SHP77 treated with DMSO at 0.1 percent for 48 hours (cell line): ENCODE measurements at regions not wholly inside any gene's neighbourhood (a gene's known extent, or its start where the extent isn't known, plus 50 kb on each side); places are given as distances from the start of the nearest gene placed in this dataset.
"Not testable (repeated sequence)": the region's sequence is repeated elsewhere in the genome, so short reads cannot be mapped to it uniquely, and the experiment has no call there.

Experiments used
- DNase-seq: peaks from one replicate; lab custom pipeline; 2025; lab: John Stamatoyannopoulos, UW

GRCh38 chr10:78416031-78417011, 382.7 kb downstream of the RPS24 start:
- DNase-seq, result no peak

DNA sequence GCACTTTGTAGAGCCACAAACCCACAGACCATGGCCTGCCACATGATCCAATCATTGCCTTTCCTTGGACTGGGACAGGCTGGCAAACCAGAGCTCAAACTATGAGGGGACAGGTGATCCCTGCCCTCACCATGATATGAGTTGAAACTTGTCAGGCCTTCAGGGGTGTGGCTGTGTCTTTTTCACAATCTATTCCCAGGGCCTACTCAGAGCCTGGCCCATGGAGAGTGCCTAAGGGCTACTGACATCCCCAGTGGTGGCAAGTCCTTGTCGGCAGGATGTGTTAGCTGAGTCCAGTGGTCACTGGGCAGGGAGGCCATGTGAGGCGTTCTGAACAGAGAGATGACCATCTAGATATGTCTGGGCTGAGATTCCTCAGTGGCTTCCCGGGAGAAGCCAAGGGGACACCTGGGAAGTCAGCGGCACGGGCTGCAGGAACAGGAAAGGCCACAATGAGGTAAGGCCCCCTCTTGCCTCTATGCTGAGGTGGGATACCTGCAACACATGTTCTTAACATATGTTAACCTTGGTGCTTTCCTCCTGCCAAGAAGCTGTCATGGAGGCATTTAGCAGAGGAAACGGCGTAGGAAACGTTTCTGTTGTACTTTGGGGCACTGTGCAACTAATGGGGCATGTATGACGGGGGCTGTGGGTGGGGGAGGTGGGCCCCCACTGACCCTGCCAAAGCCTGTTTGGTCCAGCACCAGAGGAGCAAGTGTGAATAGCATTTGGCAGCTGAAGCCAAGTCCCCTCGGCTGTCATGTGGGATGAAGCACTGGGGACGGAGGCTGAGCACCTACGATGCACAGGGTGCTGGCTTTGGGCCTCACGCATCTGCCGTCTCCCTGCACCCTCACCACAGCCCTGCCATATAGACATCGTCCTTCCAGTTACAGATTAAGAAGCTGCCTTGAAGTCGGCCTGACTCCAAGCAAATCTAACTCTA, 384.0 kb downstream of the RPS24 start:
- no peak for DNase-seq

DNA sequence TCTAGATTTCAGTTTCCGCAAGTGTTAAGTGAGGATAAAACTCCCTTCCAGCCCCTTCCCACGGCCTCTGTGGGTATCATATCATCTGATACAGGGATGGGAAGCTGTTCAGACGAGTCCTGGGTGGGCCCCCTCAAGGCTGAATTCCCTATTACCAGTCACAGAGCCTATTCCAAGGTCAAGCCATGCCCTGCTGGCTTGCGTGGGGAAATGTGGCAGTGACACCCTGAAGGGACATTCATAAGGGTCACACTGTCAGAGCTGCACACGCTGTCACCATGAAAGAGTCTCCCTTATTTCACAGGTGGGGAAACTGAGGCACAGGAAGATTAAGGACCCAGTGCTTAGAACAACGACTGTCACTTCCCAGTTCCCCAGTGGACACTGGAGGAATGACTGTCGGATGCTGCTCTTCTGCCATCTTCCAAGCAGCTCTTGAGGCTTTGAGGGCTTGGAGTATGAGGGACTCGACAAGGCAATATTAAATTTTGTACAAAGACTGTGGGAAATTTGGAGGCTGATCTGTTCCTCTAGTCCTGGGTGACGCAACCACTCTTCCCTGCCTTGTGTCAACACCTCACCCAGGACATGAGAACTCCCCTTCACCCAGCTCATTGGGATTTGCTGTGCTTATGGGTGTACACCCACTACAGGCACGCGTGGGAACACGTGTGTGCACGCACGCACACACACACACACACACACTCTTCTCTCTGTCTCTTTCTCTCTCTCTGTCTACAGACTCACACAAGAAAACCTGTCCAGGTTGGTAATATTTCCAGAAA, 386.0 kb downstream of the RPS24 start:
- no peak for DNase-seq

GRCh38 chr10:78420946-78421735, 387.5 kb downstream of the RPS24 start:
- DNase-seq, result no peak

DNA sequence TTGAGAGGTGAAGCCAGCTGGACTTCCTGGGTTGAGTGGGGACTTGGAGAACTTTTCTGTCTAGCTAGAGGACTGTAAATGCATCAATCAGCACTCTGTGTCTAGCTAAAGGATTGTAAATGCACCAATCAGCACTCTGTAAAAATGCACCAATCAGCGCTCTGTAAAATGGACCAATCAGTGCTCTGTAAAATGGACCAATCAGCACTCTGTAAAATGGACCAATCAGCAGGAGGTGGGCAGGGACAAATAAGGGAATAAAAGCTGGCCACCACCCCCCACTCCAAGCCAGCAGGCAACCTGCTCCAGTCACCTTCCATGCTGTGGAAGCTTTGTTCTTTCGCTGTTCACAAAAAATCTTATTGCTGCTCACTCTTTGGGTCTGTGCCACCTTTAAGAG, 390.4 kb downstream of the RPS24 start:
- not testable (repeated sequence) for DNase-seq

- DNase-seq, result no peak
These were observed 391.1 kb downstream of the RPS24 start for GRCh38 chr10:78424723-78425122.

DNA sequence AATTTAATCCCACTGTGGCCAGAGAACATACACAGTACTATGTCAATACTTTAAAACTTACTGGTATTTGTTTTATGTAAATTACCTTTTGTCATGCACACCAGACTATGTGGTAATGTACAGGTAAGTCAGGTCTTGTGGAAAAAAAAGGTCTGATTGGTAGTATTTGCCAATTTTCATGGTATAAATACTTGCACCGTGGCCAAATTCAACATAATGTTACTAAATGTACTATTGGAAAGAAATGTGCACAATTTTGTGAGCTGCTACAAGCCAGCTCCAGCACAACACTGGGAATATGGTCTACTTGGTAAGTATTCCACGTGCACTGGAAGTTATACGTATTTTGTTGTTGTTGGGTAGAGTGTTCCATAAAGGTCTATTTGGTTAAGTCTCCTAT, 392.5 kb downstream of the RPS24 start:
- no peak for DNase-seq

DNA sequence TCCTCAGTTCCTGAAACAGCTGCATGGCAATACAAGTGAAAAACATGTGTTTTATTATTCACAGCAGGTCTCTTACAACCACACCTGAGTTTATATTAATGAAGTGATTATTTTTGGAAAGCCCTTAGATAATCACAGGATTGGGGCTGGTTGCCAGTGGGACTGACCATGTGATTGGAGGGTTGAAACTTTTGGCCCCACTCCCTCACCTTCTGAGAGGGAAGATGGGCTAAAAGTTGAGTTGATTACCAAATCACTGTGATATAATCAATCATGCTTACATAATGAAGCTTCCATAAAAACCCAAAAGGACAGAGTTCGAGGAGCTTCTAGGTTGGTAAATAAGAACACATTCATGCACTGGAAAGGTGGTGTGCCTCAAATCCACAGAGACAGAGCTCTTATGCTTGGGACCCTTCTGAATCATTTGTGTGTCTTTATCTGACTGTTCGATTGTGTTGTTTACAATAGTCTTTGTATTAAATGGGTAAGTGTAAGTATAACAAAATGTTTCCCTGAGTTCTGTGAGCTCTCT, 393.9 kb downstream of the RPS24 start:
- no peak for DNase-seq

- no peak for DNase-seq
These were observed 394.9 kb downstream of the RPS24 start for GRCh38 chr10:78428579-78428978.

DNA sequence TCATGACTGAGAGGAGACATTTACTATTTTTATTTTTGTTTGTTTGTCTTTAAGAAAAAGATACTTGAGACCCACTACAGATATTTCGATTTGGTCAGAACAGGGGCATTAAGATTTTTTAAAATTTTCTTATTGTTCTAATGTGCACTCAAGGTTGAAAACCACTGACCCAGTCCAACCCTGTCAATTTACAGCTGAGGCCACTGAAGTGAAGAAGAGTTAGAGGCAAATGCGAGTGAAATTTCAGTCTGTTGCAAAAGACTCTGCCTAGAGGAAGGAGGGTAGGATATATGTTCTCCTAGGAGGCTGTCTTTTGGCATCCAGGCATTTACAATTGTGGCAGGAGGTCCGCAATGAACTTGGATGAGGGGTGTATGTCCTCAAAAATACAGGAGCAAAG, 396.3 kb downstream of the RPS24 start:
- DNase-seq, result no peak

GRCh38 chr10:78432583-78432982, 398.9 kb downstream of the RPS24 start:
- no peak for DNase-seq

GRCh38 chr10:78433076-78433595, 399.5 kb downstream of the RPS24 start:
- no peak for DNase-seq

DNA sequence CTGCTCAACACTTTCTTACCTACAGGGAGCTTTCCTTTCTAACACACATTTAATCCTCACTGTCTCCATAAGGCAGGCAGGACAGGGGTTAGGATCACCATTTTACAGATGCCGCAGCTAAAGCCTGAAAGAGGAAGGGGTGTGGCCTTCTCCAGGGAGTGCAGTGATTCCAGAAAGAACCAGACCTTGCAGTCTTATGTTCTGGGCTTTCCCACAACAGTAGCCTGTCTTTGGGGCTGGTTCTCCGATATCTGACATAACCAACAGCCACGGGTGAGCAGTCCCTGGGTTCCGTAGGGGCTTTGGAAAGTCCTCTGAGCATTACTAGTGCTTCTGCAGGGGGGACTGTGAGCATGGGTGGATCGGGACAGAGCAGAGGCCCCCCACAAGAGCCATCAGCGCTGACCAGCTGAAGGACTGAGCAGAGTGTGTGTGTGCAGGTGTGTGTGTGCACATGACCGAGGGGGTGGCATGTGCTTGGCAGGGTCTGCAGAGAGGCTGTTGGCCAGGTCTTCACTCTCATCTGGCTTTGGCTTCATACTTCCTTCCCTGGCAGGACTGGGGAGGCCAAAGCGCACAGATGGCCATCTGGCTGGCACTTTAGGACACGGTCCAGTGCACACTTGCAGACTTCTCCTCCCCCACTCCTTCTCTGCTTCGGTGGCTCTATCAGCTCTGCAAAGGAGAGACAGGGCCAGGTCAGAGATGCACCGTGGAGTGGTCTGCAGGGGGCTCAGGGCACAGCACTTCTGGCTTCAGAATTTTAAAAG, 400.3 kb downstream of the RPS24 start:
- DNase-seq, result peak; percentile 26

- DNase-seq, result no peak
These were observed 401.2 kb downstream of the RPS24 start for GRCh38 chr10:78434886-78435285.

DNA sequence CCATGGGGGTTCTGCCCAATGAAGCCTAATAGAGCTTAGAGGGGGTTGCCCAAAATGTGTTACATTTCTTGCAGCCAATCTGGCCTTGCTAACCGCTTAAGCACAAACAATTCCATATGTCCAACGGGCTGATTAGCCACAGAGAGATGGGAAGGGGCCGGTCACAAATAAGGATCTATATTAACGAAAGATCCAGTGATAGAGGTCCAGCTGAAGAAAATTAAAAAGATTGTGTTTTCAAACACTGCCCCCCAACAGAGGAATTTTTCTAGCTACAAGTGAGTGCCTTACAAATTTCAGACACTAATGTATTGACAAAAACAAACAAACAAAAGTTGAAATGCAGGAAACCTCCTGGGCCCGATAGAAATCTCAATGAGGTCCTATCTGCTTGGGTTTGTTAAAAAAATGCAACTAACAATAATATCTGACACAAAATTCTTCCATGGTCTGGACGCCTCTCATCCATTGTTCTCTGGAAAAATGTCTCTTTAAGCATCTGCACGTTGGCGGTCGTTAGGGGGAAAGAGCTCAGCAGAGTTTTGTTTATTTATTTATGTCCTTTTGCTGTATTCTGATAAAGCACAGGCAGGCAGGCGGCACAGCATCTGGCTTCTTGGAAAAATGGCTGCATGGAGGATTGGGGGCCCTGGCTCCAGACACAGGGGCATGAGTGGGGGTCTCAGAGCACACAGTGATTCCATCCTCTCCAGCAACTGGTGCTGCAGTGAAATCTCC, 402.0 kb downstream of the RPS24 start:
- DNase-seq, result no peak

DNA sequence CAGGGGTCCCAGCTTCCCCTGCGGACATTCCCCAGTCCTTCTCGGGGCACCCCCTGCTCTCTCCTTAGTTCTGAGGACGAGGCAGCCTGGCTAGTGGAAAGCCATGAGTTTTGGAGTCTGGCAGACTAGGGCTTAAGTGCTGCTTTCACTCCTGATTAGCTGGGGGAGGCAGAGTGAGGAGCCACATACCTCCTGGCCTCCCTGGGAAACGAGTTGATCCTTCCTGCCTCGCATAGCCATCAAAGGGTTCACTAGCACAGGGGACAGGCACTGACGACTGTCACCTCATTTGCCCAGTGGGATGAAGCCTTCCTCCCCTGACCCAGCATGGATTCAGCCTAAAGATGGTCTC, 402.5 kb downstream of the RPS24 start:
- DNase-seq, result no peak

DNA sequence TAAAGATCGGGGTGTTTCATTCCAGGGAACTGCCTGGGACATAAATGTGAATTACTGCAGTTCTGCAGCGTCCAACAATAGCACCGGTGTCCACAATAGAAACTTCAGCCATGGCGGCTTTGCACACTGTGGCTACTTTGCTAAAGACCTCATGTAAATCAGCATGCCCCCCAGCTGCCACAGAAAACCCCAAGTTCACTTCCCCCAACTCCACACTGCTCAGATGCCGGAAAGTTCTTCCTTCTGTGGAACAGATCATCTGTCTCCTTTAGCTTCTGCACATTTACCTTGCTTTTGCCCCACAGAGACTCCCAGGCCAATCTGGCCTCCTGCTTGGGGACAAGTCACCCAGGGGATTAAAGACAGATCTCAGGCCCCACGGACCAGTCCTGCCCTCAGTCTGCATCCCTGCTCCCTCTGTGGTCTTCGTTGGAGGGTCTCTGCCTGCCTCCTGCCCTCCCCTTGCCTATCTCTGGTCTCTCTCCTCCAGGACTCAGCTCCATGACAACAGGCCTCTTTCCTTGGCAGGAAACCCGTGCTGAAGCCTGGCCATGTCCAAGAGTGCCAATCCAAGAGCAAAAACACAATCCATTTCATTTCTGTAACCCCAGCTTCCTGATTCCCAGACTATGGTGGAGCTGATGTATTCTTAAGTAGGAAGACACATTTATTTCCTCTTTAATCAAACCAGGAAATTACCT, 403.2 kb downstream of the RPS24 start:
- DNase-seq, result no peak

DNA sequence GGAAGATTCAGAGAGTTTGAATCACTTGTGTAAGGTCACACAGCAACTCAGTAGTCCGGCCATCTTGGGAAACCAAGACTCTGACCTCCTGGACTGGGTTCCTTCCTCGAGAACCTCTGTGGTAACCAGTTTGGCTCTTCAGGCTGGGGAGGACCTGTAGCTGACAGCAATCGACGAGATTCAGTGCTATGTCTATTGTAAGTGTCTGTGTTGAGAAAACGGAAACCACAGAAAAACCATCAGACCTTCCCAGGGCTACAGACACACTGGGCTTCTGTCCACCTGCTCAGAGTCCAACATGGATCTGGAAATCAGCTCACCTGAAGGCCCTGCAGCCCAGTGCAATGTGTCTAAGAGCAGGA, 403.7 kb downstream of the RPS24 start:
- DNase-seq, result no peak
